H9 (cell line): ENCODE measurements at regions not wholly inside any gene's neighbourhood (a gene's known extent, or its start where the extent isn't known, plus 50 kb on each side); places are given as distances from the start of the nearest gene placed in this dataset.

Source experiments
- DNase-seq: peaks from one replicate; pipeline ENCODE4 v3.0.0-alpha.2; 2017
- H2AFZ ChIP-seq: one replicate; pipeline ENCODE4 v1.6.1; 2013; ENCODE audit warnings: mild to moderate bottlenecking, low read length, control low read depth, moderate library complexity
- H2AK5ac ChIP-seq: 2 replicates; pipeline ENCODE4 v1.6.1; 2013; ENCODE audit warnings: low read length, control low read depth, mixed read lengths; ENCODE audit not compliant: insufficient read length
- H2BK120ac ChIP-seq: one replicate; pipeline ENCODE4 v1.6.1; 2013; ENCODE audit warnings: low read depth, mild to moderate bottlenecking, low read length, control low read depth, inconsistent platforms; ENCODE audit not compliant: poor library complexity, severe bottlenecking
- H2BK12ac ChIP-seq: 2 replicates; pipeline ENCODE4 v1.6.1; 2013; ENCODE audit warnings: low read length, control low read depth, mixed read lengths, low read depth; ENCODE audit not compliant: insufficient read length
- H2BK15ac ChIP-seq: 2 replicates; pipeline ENCODE4 v1.6.1; 2013; ENCODE audit warnings: low read depth, low read length, control low read depth
- H2BK20ac ChIP-seq: one replicate; pipeline ENCODE4 v1.6.1; 2013; ENCODE audit warnings: low read depth, mild to moderate bottlenecking, low read length, control low read depth, inconsistent platforms; ENCODE audit not compliant: poor library complexity, severe bottlenecking
- H2BK5ac ChIP-seq: 2 replicates; pipeline ENCODE4 v1.6.1; 2013; ENCODE audit warnings: low read length, control low read depth, mixed read lengths; ENCODE audit not compliant: insufficient read length
- H3K14ac ChIP-seq: 2 replicates; pipeline ENCODE4 v1.6.1; 2013; ENCODE audit warnings: low read length, control low read depth; ENCODE audit not compliant: insufficient read depth
- H3K18ac ChIP-seq: 2 replicates; pipeline ENCODE4 v1.6.1; 2013; ENCODE audit warnings: low read depth, mild to moderate bottlenecking, mixed read lengths, low read length, control low read depth; ENCODE audit not compliant: insufficient read length
- H3K23ac ChIP-seq: 2 replicates; pipeline ENCODE4 v1.6.1; 2013; ENCODE audit warnings: low read length, control low read depth, mixed read lengths, low read depth; ENCODE audit not compliant: insufficient read length
- H3K23me2 ChIP-seq: 2 replicates; pipeline ENCODE4 v1.6.1; 2013; ENCODE audit warnings: low read depth, mild to moderate bottlenecking, mixed read lengths, low read length, control low read depth; ENCODE audit not compliant: insufficient read length, poor library complexity, severe bottlenecking
- H3K27ac ChIP-seq: 2 replicates; pipeline ENCODE4 v1.5.1; 2013; ENCODE audit warnings: low read length, control low read depth, mixed read lengths, low read depth; ENCODE audit not compliant: insufficient read length
- H3K27me3 ChIP-seq: 2 replicates; pipeline ENCODE4 v1.6.1; 2013; ENCODE audit warnings: low read length, control low read depth, inconsistent platforms; ENCODE audit not compliant: insufficient read depth
- H3K4ac ChIP-seq: 2 replicates; pipeline ENCODE4 v1.6.1; 2013; ENCODE audit warnings: low read depth, mild to moderate bottlenecking, control low read depth, inconsistent platforms, low read length, moderate library complexity
- H3K4me1 ChIP-seq: 2 replicates; pipeline ENCODE4 v1.6.1; 2013; ENCODE audit warnings: low read length, control low read depth, inconsistent platforms; ENCODE audit not compliant: insufficient read depth
- H3K4me2 ChIP-seq: 2 replicates; pipeline ENCODE4 v1.6.1; 2013; ENCODE audit warnings: low read length, control low read depth, mixed read lengths; ENCODE audit not compliant: insufficient read length, insufficient read depth
- H3K56ac ChIP-seq: 2 replicates; pipeline ENCODE4 v1.6.1; 2013; ENCODE audit warnings: low read depth, mild to moderate bottlenecking, mixed read lengths, low read length, control low read depth; ENCODE audit not compliant: insufficient read length
- H3K79me1 ChIP-seq: 2 replicates; pipeline ENCODE4 v1.6.1; 2013; ENCODE audit warnings: low read depth, mild to moderate bottlenecking, moderate library complexity, low read length, control low read depth, inconsistent platforms; ENCODE audit not compliant: insufficient read depth, poor library complexity, severe bottlenecking
- H3K79me2 ChIP-seq: 2 replicates; pipeline ENCODE4 v1.6.1; 2013; ENCODE audit warnings: low read length, control low read depth, inconsistent platforms; ENCODE audit not compliant: insufficient read depth
- H3K9ac ChIP-seq: 2 replicates; pipeline ENCODE4 v1.6.1; 2013; ENCODE audit warnings: low read length, control low read depth, mixed read lengths; ENCODE audit not compliant: insufficient read length; ENCODE audit errors: extremely low read depth
- H3K9me3 ChIP-seq: one replicate; pipeline ENCODE4 v1.6.1; 2013; ENCODE audit warnings: low read depth, low read length, inconsistent platforms; ENCODE audit not compliant: control insufficient read depth
- H3T11ph ChIP-seq: one replicate; pipeline ENCODE4 v1.6.1; 2013; ENCODE audit warnings: mild to moderate bottlenecking, low read length, control low read depth, inconsistent platforms
- H4K20me1 ChIP-seq: one replicate; pipeline ENCODE4 v1.6.1; 2013; ENCODE audit not compliant: control insufficient read depth, insufficient read length, insufficient read depth
- H4K5ac ChIP-seq: 2 replicates; pipeline ENCODE4 v1.6.1; 2013; ENCODE audit warnings: low read depth, mild to moderate bottlenecking, mixed read lengths, low read length, control low read depth; ENCODE audit not compliant: insufficient read length
- H4K8ac ChIP-seq: replicated peaks from 2 replicates; pipeline ENCODE4 v1.6.1; 2013; ENCODE audit warnings: low read length, control low read depth, mixed read lengths, low read depth; ENCODE audit not compliant: insufficient read length
- H4K91ac ChIP-seq: 2 replicates; pipeline ENCODE4 v1.6.1; 2013; ENCODE audit warnings: low read depth, mild to moderate bottlenecking, moderate library complexity, mixed read lengths, low read length, control low read depth; ENCODE audit not compliant: insufficient read length
- H3K27ac Mint-ChIP-seq, 3 experiments: 2 replicates in 2 of 3; 3 replicates in 1 of 3; pipeline ENCODE4 v1.8.0; 2020 to 2021; ENCODE audit warnings: mixed read lengths in 3 of 3, mild to moderate bottlenecking in 1 of 3, moderate library complexity in 1 of 3
- H3K27me3 Mint-ChIP-seq: 2 replicates; pipeline ENCODE4 v1.8.0; 2021; ENCODE audit warnings: low read depth, mild to moderate bottlenecking, moderate library complexity, mixed read lengths
- H3K36me3 Mint-ChIP-seq, 3 experiments: 2 replicates in 2 of 3; 3 replicates in 1 of 3; pipeline ENCODE4 v1.8.0; 2020 to 2021; ENCODE audit warnings: low read depth in 3 of 3, mixed read lengths in 3 of 3; ENCODE audit not compliant: insufficient read depth in 1 of 3
- H3K4me1 Mint-ChIP-seq, 2 experiments: 2 replicates each; pipeline ENCODE4 v1.8.0; 2020; ENCODE audit warnings: mixed read lengths in 2 of 2
- H3K4me3 Mint-ChIP-seq, 2 experiments: 2 replicates in 1 of 2; 3 replicates in 1 of 2; pipeline ENCODE4 v1.8.0; 2020 to 2021; ENCODE audit warnings: mild to moderate bottlenecking in 2 of 2, mixed read lengths in 2 of 2, moderate library complexity in 1 of 2
- H3K9me3 Mint-ChIP-seq, 2 experiments: 2 replicates in 1 of 2; 3 replicates in 1 of 2; pipeline ENCODE4 v1.8.0; 2020; ENCODE audit warnings: mild to moderate bottlenecking in 2 of 2, mixed read lengths in 2 of 2, moderate library complexity in 1 of 2
- CTCF ChIP-seq: fragments of 200-600 bp; sonication (generic); conservative IDR thresholded peaks from 3 replicates; pipeline ENCODE4 v1.8.0; 2021; ENCODE audit warnings: antibody characterized with exemption, mild to moderate bottlenecking
- WGBS: extraction: QIAGEN DNeasy Blood & Tissue Kit; methylation state at CpG from one replicate; pipeline ENCODE4 v1.1.7; 2013; ENCODE audit warnings: missing lambda C conversion rate, low lambda C conversion rate, mixed read lengths; ENCODE audit not compliant: insufficient read length; ENCODE audit errors: extremely low coverage; 5-methylcytosine and 5-hydroxymethylcytosine counted together

GRCh38 chr17:17401271-17401781 lies 75.5 kb upstream of the MED9 start:
- H2BK120ac ChIP-seq, result no peak overlapping the region
- H4K20me1 ChIP-seq, result peaks cover 2% of the 10 kb centered on the region
- no peak overlapping the region for H3K27ac ChIP-seq
- no peak overlapping the region for H3K56ac ChIP-seq
- H3K9me3 ChIP-seq, result no peaks in the 10 kb centered on the region
- H3K79me2 ChIP-seq, result no peaks in the 10 kb centered on the region
- no peak overlapping the region for H3T11ph ChIP-seq
- no peak overlapping the region for H2AFZ ChIP-seq
- H3K4me3 Mint-ChIP-seq, result no peak overlapping the region
- DNase-seq, result peak; percentile 80
- H3K9ac ChIP-seq, result no peak overlapping the region
- no peaks in the 10 kb centered on the region for H3K79me1 ChIP-seq
- no CpG with 5 or more reads among the region's 12 CpGs for WGBS
- H4K91ac ChIP-seq, result no peak overlapping the region
- no peak overlapping the region for H3K4ac ChIP-seq
- no peaks in the 10 kb centered on the region for H3K36me3 Mint-ChIP-seq
- no peak overlapping the region for H3K18ac ChIP-seq
- H2BK5ac ChIP-seq, result no peak overlapping the region
- no peaks in the 10 kb centered on the region for H3K9me3 Mint-ChIP-seq
- no peak overlapping the region for H4K8ac ChIP-seq
- peaks cover 3 to 5% of the 10 kb centered on the region in 2 experiments; a peak in 1 of 4 replicates for H3K4me1 Mint-ChIP-seq
- no peak overlapping the region for H3K4me2 ChIP-seq
- no peak overlapping the region for H3K14ac ChIP-seq
- no peak overlapping the region for H2BK15ac ChIP-seq
- no peaks in the 10 kb centered on the region for H3K4me1 ChIP-seq
- TF ChIP-seq CTCF, result peak; percentile 73
- H2BK12ac ChIP-seq, result no peak overlapping the region
- H3K27me3 ChIP-seq, result no peaks in the 10 kb centered on the region
- H2AK5ac ChIP-seq, result no peak overlapping the region
- no peak overlapping the region for H4K5ac ChIP-seq
- no peak overlapping the region for H2BK20ac ChIP-seq
- no peaks in the 10 kb centered on the region for H3K23me2 ChIP-seq
- no peak overlapping the region for H3K27ac Mint-ChIP-seq
- H3K23ac ChIP-seq, result no peak overlapping the region
- peaks cover 12% of the 10 kb centered on the region for H3K27me3 Mint-ChIP-seq
